ENCODE measurements at regions not wholly inside any gene's neighbourhood (a gene's known extent, or its start where the extent isn't known, plus 50 kb on each side); places are given as distances from the start of the nearest gene placed in this dataset.

DNA sequence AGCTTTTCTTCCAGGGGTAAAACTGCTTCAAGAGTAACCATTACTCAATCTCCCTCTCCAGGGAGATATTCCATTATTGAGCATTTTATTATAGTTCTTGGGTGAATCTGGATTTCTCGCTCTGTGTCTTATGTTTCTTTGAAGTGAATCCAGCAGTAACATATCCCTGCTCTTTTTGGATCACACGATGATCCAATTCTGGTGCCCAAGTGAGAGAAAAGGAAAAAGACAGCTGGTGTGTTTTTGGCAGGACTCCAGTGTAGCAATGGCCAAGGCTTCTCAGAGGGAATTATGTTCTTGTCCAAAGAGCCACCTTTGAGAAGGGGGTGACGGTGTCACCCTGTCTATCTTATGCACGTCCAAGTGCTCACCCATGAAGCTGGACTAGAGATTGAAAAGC lies 140.3 kb upstream of the ERRFI1 start:
- Histone ChIP-seq H3K36me3 (no peaks in the 10 kb centered on the region), H3K27me3 (no peaks in the 10 kb centered on the region), H3K4me1 (peaks cover 17 to 31% of the 10 kb centered on the region in 2 donors), H3K4me3 (replicated peaks in 1 of 3) (no peak overlapping the region), H3K27ac (no peak overlapping the region), H3K9me3 (no peaks in the 10 kb centered on the region)
- WGBS, 2 donors, result 66 to 72% methylated on average over 4 of the region's 4 CpGs
- no peak for TF ChIP-seq POLR2A (IDR thresholded peaks at IDR 0.05)
- TF ChIP-seq, protein P1, sequence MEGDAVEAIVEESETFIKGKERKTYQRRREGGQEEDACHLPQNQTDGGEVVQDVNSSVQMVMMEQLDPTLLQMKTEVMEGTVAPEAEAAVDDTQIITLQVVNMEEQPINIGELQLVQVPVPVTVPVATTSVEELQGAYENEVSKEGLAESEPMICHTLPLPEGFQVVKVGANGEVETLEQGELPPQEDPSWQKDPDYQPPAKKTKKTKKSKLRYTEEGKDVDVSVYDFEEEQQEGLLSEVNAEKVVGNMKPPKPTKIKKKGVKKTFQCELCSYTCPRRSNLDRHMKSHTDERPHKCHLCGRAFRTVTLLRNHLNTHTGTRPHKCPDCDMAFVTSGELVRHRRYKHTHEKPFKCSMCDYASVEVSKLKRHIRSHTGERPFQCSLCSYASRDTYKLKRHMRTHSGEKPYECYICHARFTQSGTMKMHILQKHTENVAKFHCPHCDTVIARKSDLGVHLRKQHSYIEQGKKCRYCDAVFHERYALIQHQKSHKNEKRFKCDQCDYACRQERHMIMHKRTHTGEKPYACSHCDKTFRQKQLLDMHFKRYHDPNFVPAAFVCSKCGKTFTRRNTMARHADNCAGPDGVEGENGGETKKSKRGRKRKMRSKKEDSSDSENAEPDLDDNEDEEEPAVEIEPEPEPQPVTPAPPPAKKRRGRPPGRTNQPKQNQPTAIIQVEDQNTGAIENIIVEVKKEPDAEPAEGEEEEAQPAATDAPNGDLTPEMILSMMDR (IDR thresholded peaks at IDR 0.05), result no peak
- no peak for DNase-seq
- intact Hi-C loops (cut with DNase I), result no loop called here

DNA sequence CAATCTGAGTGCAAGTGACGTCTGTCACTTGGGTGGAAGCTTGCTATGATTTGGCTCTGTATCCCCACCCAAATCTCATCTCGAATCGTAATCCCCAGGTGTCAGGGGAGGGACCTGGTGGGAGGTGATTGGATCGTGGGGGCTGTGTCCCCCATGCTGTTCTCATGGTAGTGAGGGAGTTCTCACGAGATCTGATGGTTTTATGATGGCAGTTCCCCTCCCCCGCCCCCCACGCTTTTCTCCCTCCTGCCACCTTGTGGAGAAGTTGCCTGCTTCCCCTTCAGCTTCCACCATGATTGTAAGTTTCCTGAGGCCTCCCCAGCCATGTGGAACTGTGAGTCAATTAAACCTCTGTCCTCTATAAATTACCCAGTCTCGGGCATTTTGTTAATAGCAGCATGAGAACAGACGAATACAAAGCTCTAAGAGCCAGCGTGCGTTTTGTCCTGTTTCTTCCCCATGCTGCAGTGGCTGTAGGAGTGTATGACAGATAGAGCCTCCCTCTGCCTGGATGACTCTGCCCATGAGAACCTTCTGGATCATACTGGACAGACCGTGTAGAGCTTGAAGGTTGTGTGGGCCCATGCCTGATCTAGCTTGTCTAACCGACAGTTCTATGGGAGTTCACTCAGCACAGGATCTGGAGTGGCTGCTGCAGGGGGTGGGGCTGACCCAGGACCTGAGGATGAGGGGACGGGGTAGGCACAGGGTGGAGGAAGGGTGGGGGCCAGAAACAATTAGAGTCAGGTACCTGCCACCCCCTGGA lies 139.7 kb upstream of the ERRFI1 start:
- intact Hi-C loops (cut with DNase I), result no loop called here

DNA sequence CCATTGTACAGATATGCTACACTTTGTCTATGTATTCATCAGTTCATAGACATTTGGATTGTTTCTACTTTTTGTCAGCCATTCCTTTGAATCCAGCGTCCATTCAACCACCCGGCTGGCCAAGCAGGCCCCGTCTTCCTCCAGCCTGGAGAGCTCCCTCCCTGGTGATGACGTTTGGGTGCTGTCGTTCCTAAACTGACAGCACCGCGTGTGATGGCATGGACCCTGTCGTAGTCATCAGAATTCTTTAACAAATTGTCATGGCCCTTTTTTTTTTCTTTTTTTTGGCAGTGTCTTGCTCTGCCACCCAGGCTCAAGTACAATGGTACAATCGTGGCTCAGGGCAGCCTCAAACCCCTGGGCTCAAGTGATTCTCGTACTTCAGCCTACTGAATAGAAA lies 138.6 kb upstream of the ERRFI1 start:
- no peak for TF ChIP-seq POLR2A (IDR thresholded peaks at IDR 0.05)
- TF ChIP-seq, protein P1 (IDR thresholded peaks at IDR 0.05), result no peak
- Histone ChIP-seq H3K27ac (no peak overlapping the region), H3K36me3 (no peaks in the 10 kb centered on the region), H3K4me3 (replicated peaks in 1 of 3) (no peak overlapping the region), H3K4me1 (peaks cover 10 to 24% of the 10 kb centered on the region in 2 donors), H3K9me3 (no peaks in the 10 kb centered on the region), H3K27me3 (no peaks in the 10 kb centered on the region)
- DNase-seq, result no peak
- intact Hi-C loops (cut with DNase I), result no loop called here
- WGBS, 2 donors, result 90 to 92% methylated on average over 10 of the region's 10 CpGs

More for the DNA sequence above, 139.7 kb upstream of the ERRFI1 start:
- 84 to 93% methylated on average over 11 to 14 of the region's 14 CpGs for WGBS, 2 donors
- H3K4me1 ChIP-seq, result peaks cover 17 to 31% of the 10 kb centered on the region in 2 donors
- no peak overlapping the region for H3K4me3 ChIP-seq (replicated peaks in 1 of 3)
- H3K9me3 ChIP-seq, result no peaks in the 10 kb centered on the region
- H3K36me3 ChIP-seq, result no peaks in the 10 kb centered on the region
- DNase-seq, result no peak
- H3K27me3 ChIP-seq, result no peaks in the 10 kb centered on the region
- no peak for TF ChIP-seq POLR2A (IDR thresholded peaks at IDR 0.05)
- TF ChIP-seq, protein P1 (IDR thresholded peaks at IDR 0.05), result peak in 1 of 6 experiments; percentile 16
- no peak overlapping the region for H3K27ac ChIP-seq

DNA sequence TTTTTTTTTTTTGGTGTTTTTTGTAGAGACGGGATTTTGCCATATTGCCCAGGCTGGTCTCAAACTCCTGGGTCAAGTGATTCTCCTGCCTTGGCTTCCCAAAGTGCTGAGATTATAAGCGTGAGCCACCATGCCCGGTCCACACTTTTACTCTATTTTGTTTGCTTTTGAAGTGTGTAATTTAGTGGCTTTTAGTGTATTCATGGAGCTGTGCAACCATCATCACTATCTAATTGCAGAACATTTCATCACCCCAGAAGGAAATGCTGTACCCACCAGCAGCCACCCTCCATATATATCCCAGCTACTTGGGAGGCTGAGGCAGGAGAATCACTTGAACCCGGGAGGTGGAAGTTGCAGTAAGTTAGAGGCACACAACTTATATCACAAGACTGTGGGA lies 136.9 kb upstream of the ERRFI1 start:
- intact Hi-C loops (cut with DNase I), result no loop called here
- 93 to 96% methylated on average over 4 of the region's 4 CpGs for WGBS, 2 donors

DNA sequence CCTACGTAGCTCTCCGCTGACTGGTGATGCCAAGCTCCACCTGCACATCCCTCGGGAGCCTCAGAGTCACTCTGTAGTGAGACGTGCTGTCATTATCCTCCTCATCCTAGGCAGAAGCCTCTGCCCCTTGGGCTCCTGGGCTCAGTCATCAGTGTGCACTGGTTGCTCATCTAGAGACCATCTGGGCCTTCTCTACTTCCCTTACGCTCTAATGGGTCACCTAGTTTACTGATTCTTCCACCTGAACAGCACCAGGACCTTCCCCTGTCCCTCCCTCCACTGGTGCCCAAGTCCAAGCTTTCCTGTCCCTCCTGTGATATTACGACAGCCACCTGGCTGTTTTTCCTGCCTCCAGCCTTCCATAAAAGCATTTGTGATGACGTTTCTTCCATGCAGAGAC lies 136.1 kb upstream of the ERRFI1 start:
- intact Hi-C loops (cut with DNase I), result no loop called here
- no peaks in the 10 kb centered on the region for H3K9me3 ChIP-seq
- no peak for DNase-seq
- H3K4me3 ChIP-seq (replicated peaks in 1 of 3), result no peak overlapping the region
- no peaks in the 10 kb centered on the region for H3K36me3 ChIP-seq
- H3K27ac ChIP-seq, result no peak overlapping the region
- WGBS, 2 donors, result 90 to 91% methylated on average over 7 of the region's 7 CpGs
- no peaks in the 10 kb centered on the region for H3K27me3 ChIP-seq
- peaks cover 2 to 11% of the 10 kb centered on the region in 2 donors for H3K4me1 ChIP-seq
- no peak for TF ChIP-seq POLR2A (IDR thresholded peaks at IDR 0.05)
- TF ChIP-seq, protein P1 (IDR thresholded peaks at IDR 0.05), result no peak

More for the DNA sequence above, 136.9 kb upstream of the ERRFI1 start:
- Histone ChIP-seq H3K27me3 (no peaks in the 10 kb centered on the region), H3K9me3 (no peaks in the 10 kb centered on the region), H3K4me1 (peaks cover 3 to 13% of the 10 kb centered on the region in 2 donors), H3K4me3 (replicated peaks in 1 of 3) (no peak overlapping the region), H3K27ac (no peak overlapping the region), H3K36me3 (no peaks in the 10 kb centered on the region)
- no peak for DNase-seq
- TF ChIP-seq POLR2A (IDR thresholded peaks at IDR 0.05), result no peak
- TF ChIP-seq, protein P1 (IDR thresholded peaks at IDR 0.05), result no peak
